Activated CD4-positive, alpha-beta T cell treated with anti-CD3 and anti-CD28 coated beads, Interleukin-2, amount 10 ng/mL, durations not matched to agents 24 days and 14 days (primary cell): ENCODE measurements at regions not wholly inside any gene's neighbourhood (a gene's known extent, or its start where the extent isn't known, plus 50 kb on each side); places are given as distances from the start of the nearest gene placed in this dataset.

Experiments used
- DNase-seq: peaks from one replicate; pipeline ENCODE4 v3.0.0; 2022
- H3K27ac Mint-ChIP-seq: one replicate; pipeline ENCODE4 v1.8.0; 2022; ENCODE audit warnings: mild to moderate bottlenecking, mixed read lengths
- H3K27me3 Mint-ChIP-seq: one replicate; pipeline ENCODE4 v1.8.0; 2022; ENCODE audit warnings: mixed read lengths
- H3K36me3 Mint-ChIP-seq: one replicate; pipeline ENCODE4 v1.8.0; 2022; ENCODE audit warnings: low read depth, mild to moderate bottlenecking, mixed read lengths
- H3K4me1 Mint-ChIP-seq: one replicate; pipeline ENCODE4 v1.8.0; 2021; ENCODE audit warnings: mixed read lengths
- H3K4me3 Mint-ChIP-seq: one replicate; pipeline ENCODE4 v1.8.0; 2022; ENCODE audit warnings: mild to moderate bottlenecking, moderate library complexity, mixed read lengths
- H3K9me3 Mint-ChIP-seq: one replicate; pipeline ENCODE4 v1.8.0; 2021; ENCODE audit warnings: mixed read lengths
- intact Hi-C: fragments of 100-400 bp; cut with micrococcal nuclease; formaldehyde crosslinking; loops from one replicate; pipeline ENCODE4 v1.15.1; 2023

- peaks cover 8% of the 10 kb centered on the region for H3K9me3 Mint-ChIP-seq
- no peaks in the 10 kb centered on the region for H3K4me1 Mint-ChIP-seq
- intact Hi-C loops: no loop called here
- DNase-seq: no peak
- H3K36me3 Mint-ChIP-seq: no peaks in the 10 kb centered on the region
- H3K27me3 Mint-ChIP-seq: peaks cover 9% of the 10 kb centered on the region
- no peak overlapping the region for H3K4me3 Mint-ChIP-seq
- H3K27ac Mint-ChIP-seq: no peak overlapping the region
These were observed 201.0 kb upstream of the NABP1 start for GRCh38 chr2:191476901-191477300.

- Mint-ChIP-seq H3K9me3 (peaks cover 15% of the 10 kb centered on the region), H3K4me3 (no peak overlapping the region), H3K36me3 (no peaks in the 10 kb centered on the region), H3K27me3 (peaks cover 9% of the 10 kb centered on the region), H3K4me1 (no peaks in the 10 kb centered on the region), H3K27ac (no peak overlapping the region)
- intact Hi-C loops: no loop called here
- DNase-seq: no peak
These were observed 198.9 kb upstream of the NABP1 start for GRCh38 chr2:191478799-191479679.

DNA sequence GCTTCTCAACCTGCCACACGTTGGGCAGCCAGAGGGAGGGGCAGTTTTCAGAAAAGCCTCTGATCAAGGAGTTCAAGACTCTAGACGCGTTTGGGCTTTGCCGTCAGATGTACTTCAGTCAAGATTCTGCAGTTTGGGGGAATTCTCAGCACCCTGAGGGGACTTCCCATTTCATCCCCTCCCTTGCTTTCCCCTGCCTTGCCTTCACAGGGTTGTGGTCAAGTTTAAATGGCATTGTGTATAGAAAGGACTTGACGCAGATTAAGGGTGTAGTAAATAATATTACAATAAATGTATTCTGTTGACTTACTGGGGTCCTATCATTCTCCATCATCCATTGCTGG is 198.3 kb upstream of the NABP1 start:
- no peak for DNase-seq
- no peaks in the 10 kb centered on the region for H3K36me3 Mint-ChIP-seq
- intact Hi-C loops: no loop called here
- H3K27me3 Mint-ChIP-seq: peaks cover 9% of the 10 kb centered on the region
- H3K9me3 Mint-ChIP-seq: peaks cover 15% of the 10 kb centered on the region
- no peak overlapping the region for H3K4me3 Mint-ChIP-seq
- H3K4me1 Mint-ChIP-seq: no peaks in the 10 kb centered on the region
- no peak overlapping the region for H3K27ac Mint-ChIP-seq

GRCh38 chr2:191481305-191482070 is 196.4 kb upstream of the NABP1 start:
- Mint-ChIP-seq H3K36me3 (no peaks in the 10 kb centered on the region), H3K4me1 (no peaks in the 10 kb centered on the region), H3K4me3 (no peak overlapping the region), H3K9me3 (peaks cover 18% of the 10 kb centered on the region), H3K27me3 (peaks cover 9% of the 10 kb centered on the region), H3K27ac (no peak overlapping the region)
- no peak for DNase-seq
- intact Hi-C loops: no loop called here

DNA sequence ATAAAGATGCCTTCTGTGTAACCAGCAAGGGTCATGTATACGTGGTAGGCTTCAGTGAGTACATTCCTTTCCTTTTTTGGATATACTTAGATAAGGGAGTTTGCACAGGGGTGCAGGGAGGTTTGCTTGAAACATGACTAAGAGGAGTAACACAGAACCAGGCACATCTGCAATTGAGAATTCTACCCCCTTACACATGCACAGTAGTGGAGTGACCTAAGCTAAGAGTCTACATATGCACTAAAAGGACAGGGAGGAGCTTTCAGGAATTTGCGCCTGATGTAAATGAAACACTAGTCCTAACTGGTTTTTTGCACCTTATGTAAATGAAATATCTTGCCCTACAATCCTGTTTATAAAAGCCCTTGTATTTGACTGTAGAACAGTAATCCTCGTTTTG is 194.8 kb upstream of the NABP1 start:
- DNase-seq: no peak
- H3K9me3 Mint-ChIP-seq: peaks cover 18% of the 10 kb centered on the region
- no peak overlapping the region for H3K4me3 Mint-ChIP-seq
- H3K4me1 Mint-ChIP-seq: no peaks in the 10 kb centered on the region
- H3K27me3 Mint-ChIP-seq: peaks cover 9% of the 10 kb centered on the region
- intact Hi-C loops: no loop called here
- H3K27ac Mint-ChIP-seq: no peak overlapping the region
- no peaks in the 10 kb centered on the region for H3K36me3 Mint-ChIP-seq

- DNase-seq: no peak
- intact Hi-C loops: no loop called here
- Mint-ChIP-seq H3K36me3 (no peaks in the 10 kb centered on the region), H3K4me3 (no peak overlapping the region), H3K27ac (no peak overlapping the region), H3K4me1 (no peaks in the 10 kb centered on the region), H3K27me3 (peaks cover 10% of the 10 kb centered on the region), H3K9me3 (peaks cover 12% of the 10 kb centered on the region)
These were observed 191.2 kb upstream of the NABP1 start for GRCh38 chr2:191486584-191487320.

GRCh38 chr2:191488135-191488534 is 189.8 kb upstream of the NABP1 start:
- Mint-ChIP-seq H3K9me3 (peaks cover 4% of the 10 kb centered on the region), H3K27me3 (peaks cover 6% of the 10 kb centered on the region), H3K4me1 (no peaks in the 10 kb centered on the region), H3K36me3 (no peaks in the 10 kb centered on the region), H3K27ac (no peak overlapping the region), H3K4me3 (no peak overlapping the region)
- DNase-seq: no peak
- intact Hi-C loops: no loop called here

- DNase-seq: no peak
- Mint-ChIP-seq H3K9me3 (peaks cover 4% of the 10 kb centered on the region), H3K4me3 (no peak overlapping the region), H3K27ac (no peak overlapping the region), H3K27me3 (peaks cover 11% of the 10 kb centered on the region), H3K4me1 (no peaks in the 10 kb centered on the region), H3K36me3 (no peaks in the 10 kb centered on the region)
- intact Hi-C loops: no loop called here
These were observed 188.8 kb upstream of the NABP1 start for GRCh38 chr2:191489177-191489576.

DNA sequence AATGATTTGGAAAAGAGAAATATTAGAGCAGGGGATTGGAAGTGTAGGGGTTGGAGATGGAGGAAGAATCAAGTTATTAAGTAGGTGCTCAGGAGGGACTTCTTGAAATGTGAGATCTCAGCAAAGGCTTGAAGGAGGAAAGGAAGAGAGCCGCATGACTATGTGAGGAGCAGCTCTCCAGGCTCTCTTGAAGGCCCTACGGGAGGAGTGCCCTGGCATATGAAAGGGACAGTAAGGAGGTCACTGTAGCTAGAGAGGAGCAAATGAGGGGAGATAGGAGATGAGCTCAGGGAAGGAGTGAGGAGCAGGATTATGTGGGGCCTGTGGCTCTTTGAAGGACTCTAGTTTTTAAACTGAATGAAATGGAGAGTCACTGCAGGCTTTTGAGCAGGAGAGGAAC is 181.1 kb upstream of the NABP1 start:
- H3K4me1 Mint-ChIP-seq: no peaks in the 10 kb centered on the region
- no peak for DNase-seq
- no peak overlapping the region for H3K27ac Mint-ChIP-seq
- H3K9me3 Mint-ChIP-seq: no peaks in the 10 kb centered on the region
- H3K27me3 Mint-ChIP-seq: peaks cover 19% of the 10 kb centered on the region
- intact Hi-C loops: no loop called here
- no peaks in the 10 kb centered on the region for H3K36me3 Mint-ChIP-seq
- no peak overlapping the region for H3K4me3 Mint-ChIP-seq

DNA sequence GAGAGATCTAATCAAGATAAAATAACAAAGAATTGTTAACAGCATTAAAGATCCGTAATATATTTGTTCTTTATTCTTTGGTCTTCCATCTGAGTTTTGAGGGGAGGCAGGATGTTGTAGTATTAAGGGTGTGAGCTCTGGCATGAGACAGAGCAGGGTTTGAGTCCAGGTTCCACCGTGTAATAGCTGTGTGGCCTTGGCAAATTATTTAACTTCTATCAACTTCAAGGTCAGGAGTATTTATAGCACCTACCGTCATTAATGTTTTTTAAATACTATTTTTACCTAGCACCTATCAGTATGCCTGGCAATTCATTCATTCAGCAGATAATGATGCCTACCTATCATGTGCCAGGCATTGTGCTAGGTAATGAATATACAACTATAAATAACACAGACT is 180.1 kb upstream of the NABP1 start:
- no peaks in the 10 kb centered on the region for H3K36me3 Mint-ChIP-seq
- no peak overlapping the region for H3K4me3 Mint-ChIP-seq
- peaks cover 19% of the 10 kb centered on the region for H3K27me3 Mint-ChIP-seq
- intact Hi-C loops: no loop called here
- no peaks in the 10 kb centered on the region for H3K4me1 Mint-ChIP-seq
- DNase-seq: no peak
- H3K9me3 Mint-ChIP-seq: no peaks in the 10 kb centered on the region
- no peak overlapping the region for H3K27ac Mint-ChIP-seq

DNA sequence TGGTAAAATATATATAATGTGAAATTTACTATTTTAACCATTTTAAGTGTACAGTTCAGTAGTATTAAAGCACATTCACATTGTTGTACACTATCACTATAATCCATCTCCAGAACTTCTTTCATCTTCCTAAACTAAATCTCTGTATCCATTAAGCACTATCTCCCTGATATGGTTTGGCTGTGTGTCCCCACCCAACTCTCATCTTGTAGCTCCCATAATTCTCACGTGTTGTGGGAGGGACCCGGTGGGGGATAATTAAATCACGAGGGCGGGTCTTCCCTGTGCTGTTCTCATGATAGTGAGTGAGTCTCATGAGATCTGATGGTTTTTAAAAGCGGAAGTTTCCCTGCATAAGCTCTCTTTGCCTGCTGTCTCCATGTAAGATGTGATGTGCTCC is 178.9 kb upstream of the NABP1 start:
- no peak overlapping the region for H3K27ac Mint-ChIP-seq
- H3K4me3 Mint-ChIP-seq: no peak overlapping the region
- DNase-seq: no peak
- no peaks in the 10 kb centered on the region for H3K4me1 Mint-ChIP-seq
- no peaks in the 10 kb centered on the region for H3K36me3 Mint-ChIP-seq
- peaks cover 15% of the 10 kb centered on the region for H3K27me3 Mint-ChIP-seq
- no peaks in the 10 kb centered on the region for H3K9me3 Mint-ChIP-seq
- intact Hi-C loops: no loop called here

DNA sequence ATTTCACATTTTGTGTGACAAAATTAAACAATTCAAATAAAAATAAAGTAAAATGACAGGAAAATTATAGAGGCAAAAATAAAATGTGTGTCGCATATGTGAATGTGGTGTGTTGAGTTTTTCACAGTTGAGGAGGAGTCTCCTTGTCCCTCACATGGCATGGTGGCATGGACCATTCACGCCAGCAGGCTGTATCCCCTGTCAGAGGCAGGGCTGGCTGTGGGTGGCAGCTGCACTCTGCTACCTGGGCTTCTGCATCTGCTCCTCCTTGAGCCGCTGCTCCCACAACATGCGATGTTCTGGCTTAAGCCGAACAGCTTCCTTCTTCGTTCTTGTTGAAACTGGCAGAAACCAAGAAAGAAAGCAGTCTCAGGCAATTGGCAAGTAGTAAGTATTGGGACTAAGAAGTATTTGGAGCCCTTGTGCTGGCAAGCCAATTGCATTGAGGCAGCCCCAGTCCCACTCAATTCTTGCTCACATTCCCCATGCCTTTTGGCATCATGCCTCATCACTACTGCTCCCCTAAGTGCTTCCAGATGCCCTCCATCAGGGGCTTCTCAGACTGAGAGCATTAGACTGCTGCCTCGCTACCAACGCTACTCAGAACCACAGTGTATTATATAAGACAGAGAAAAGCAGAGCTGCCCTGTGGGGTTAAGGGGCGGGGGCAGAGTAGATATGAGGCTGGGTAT is 177.9 kb upstream of the NABP1 start:
- peaks cover 13% of the 10 kb centered on the region for H3K27me3 Mint-ChIP-seq
- no peaks in the 10 kb centered on the region for H3K4me1 Mint-ChIP-seq
- no peak overlapping the region for H3K27ac Mint-ChIP-seq
- H3K9me3 Mint-ChIP-seq: no peaks in the 10 kb centered on the region
- intact Hi-C loops: no loop called here
- H3K36me3 Mint-ChIP-seq: no peaks in the 10 kb centered on the region
- no peak overlapping the region for H3K4me3 Mint-ChIP-seq
- DNase-seq: no peak

- no peaks in the 10 kb centered on the region for H3K4me1 Mint-ChIP-seq
- no peaks in the 10 kb centered on the region for H3K36me3 Mint-ChIP-seq
- no peaks in the 10 kb centered on the region for H3K9me3 Mint-ChIP-seq
- intact Hi-C loops: no loop called here
- H3K27me3 Mint-ChIP-seq: peaks cover 13% of the 10 kb centered on the region
- DNase-seq: no peak
- H3K27ac Mint-ChIP-seq: no peak overlapping the region
- H3K4me3 Mint-ChIP-seq: no peak overlapping the region
These were observed 177.4 kb upstream of the NABP1 start for GRCh38 chr2:191500566-191500883.
